ENCODE measurements at regions not wholly inside any gene's neighbourhood (a gene's known extent, or its start where the extent isn't known, plus 50 kb on each side); places are given as distances from the start of the nearest gene placed in this dataset.

- no peaks in the 10 kb centered on the region for H3K79me2 ChIP-seq (ENCODE audit: insufficient read depth, low read length)
- no peak for DNase-seq
- H3K27ac Mint-ChIP-seq: no peak overlapping the region
- peaks cover 0 to 1% (median 0%) of the 10 kb centered on the region in 3 donors for H3K27me3 Mint-ChIP-seq (ENCODE audit: low read depth in 3 of 3)
- H3K36me3 Mint-ChIP-seq: no peaks in the 10 kb centered on the region
- TF ChIP-seq CTCF (IDR thresholded peaks at IDR 0.05): no peak
- no peaks in the 10 kb centered on the region for H3K9me3 ChIP-seq (replicated peaks in 1 of 2; ENCODE audit: control insufficient read depth in 1 of 2, insufficient read depth in 1 of 2, low read length in 2 of 2)
- H2AFZ ChIP-seq (ENCODE audit: insufficient read depth, low read depth, low read length, poor library complexity, severe bottlenecking): no peak overlapping the region
- no peak overlapping the region for H3K27ac ChIP-seq (ENCODE audit: low read depth in 1 of 2, low read length in 2 of 2)
- peaks cover 0 to 6% (median 3%) of the 10 kb centered on the region in 7 donors for H3K9me3 Mint-ChIP-seq
- H3K4me3 Mint-ChIP-seq: no peak overlapping the region
- no peaks in the 10 kb centered on the region for H4K20me1 ChIP-seq (ENCODE audit: insufficient read depth, low read length)
- H3K4me1 ChIP-seq (ENCODE audit: control insufficient read depth in 1 of 2, insufficient read depth in 2 of 2, low read length in 2 of 2): peaks cover 11 to 12% of the 10 kb centered on the region in 2 donors
- no peak overlapping the region for H3K4me2 ChIP-seq (replicated peaks; ENCODE audit: extremely low read depth, low read length, poor library complexity, severe bottlenecking)
- no peak overlapping the region for H3K4me3 ChIP-seq (replicated peaks in 1 of 3; ENCODE audit: low read depth in 2 of 3, low read length in 3 of 3)
- no peaks in the 10 kb centered on the region for H3K27me3 ChIP-seq (ENCODE audit: control insufficient read depth in 2 of 2, insufficient read depth in 2 of 2, low read length in 2 of 2)
- no peak overlapping the region for H3K9ac ChIP-seq (ENCODE audit: insufficient read depth, low read length, poor library complexity, severe bottlenecking)
- intact Hi-C loops (cut with micrococcal nuclease): no loop called here
- H3K36me3 ChIP-seq (replicated peaks in 1 of 2; ENCODE audit: control insufficient read depth in 1 of 2, insufficient read depth in 2 of 2, low read length in 2 of 2): no peaks in the 10 kb centered on the region
- no CpG with 5 or more reads among the region's 1 CpG for WGBS (ENCODE audit: insufficient coverage)
- H3K4me1 Mint-ChIP-seq: peaks cover 12% of the 10 kb centered on the region
Measured at GRCh38 chr2:160592401-160592800, 98.8 kb upstream of the RBMS1 start.

- Histone ChIP-seq H3K9ac (ENCODE audit: insufficient read depth, low read length, poor library complexity, severe bottlenecking) (no peak overlapping the region), H2AFZ (ENCODE audit: insufficient read depth, low read depth, low read length, poor library complexity, severe bottlenecking) (no peak overlapping the region), H3K36me3 (replicated peaks in 1 of 2; ENCODE audit: control insufficient read depth in 1 of 2, insufficient read depth in 2 of 2, low read length in 2 of 2) (no peaks in the 10 kb centered on the region), H3K4me1 (ENCODE audit: control insufficient read depth in 1 of 2, insufficient read depth in 2 of 2, low read length in 2 of 2) (peaks cover 11 to 12% of the 10 kb centered on the region in 2 donors), H4K20me1 (ENCODE audit: insufficient read depth, low read length) (no peaks in the 10 kb centered on the region), H3K4me2 (replicated peaks; ENCODE audit: extremely low read depth, low read length, poor library complexity, severe bottlenecking) (no peak overlapping the region), H3K4me3 (replicated peaks in 1 of 3; ENCODE audit: low read depth in 2 of 3, low read length in 3 of 3) (no peak overlapping the region), H3K9me3 (replicated peaks in 1 of 2; ENCODE audit: control insufficient read depth in 1 of 2, insufficient read depth in 1 of 2, low read length in 2 of 2) (no peaks in the 10 kb centered on the region), H3K27ac (ENCODE audit: low read depth in 1 of 2, low read length in 2 of 2) (no peak overlapping the region), H3K79me2 (ENCODE audit: insufficient read depth, low read length) (no peaks in the 10 kb centered on the region), H3K27me3 (ENCODE audit: control insufficient read depth in 2 of 2, insufficient read depth in 2 of 2, low read length in 2 of 2) (no peaks in the 10 kb centered on the region)
- no peak overlapping the region for H3K27ac Mint-ChIP-seq
- TF ChIP-seq CTCF (IDR thresholded peaks at IDR 0.05): no peak
- H3K4me3 Mint-ChIP-seq: no peak overlapping the region
- H3K36me3 Mint-ChIP-seq: no peaks in the 10 kb centered on the region
- peaks cover 0 to 1% (median 0%) of the 10 kb centered on the region in 3 donors for H3K27me3 Mint-ChIP-seq (ENCODE audit: low read depth in 3 of 3)
- peaks cover 12% of the 10 kb centered on the region for H3K4me1 Mint-ChIP-seq
- peaks cover 0 to 6% (median 3%) of the 10 kb centered on the region in 7 donors for H3K9me3 Mint-ChIP-seq
- DNase-seq: no peak
- intact Hi-C loops (cut with micrococcal nuclease): no loop called here
Measured at GRCh38 chr2:160592993-160593392, 99.4 kb upstream of the RBMS1 start.

Measured in CD14-positive monocyte (primary cell).